H9 (cell line): ENCODE measurements at regions not wholly inside any gene's neighbourhood (a gene's known extent, or its start where the extent isn't known, plus 50 kb on each side); places are given as distances from the start of the nearest gene placed in this dataset.

Source experiments
- DNase-seq: peaks from one replicate; pipeline ENCODE4 v3.0.0-alpha.2; 2017
- H2AFZ ChIP-seq: one replicate; pipeline ENCODE4 v1.6.1; 2013; ENCODE audit warnings: mild to moderate bottlenecking, low read length, control low read depth, moderate library complexity
- H2AK5ac ChIP-seq: 2 replicates; pipeline ENCODE4 v1.6.1; 2013; ENCODE audit warnings: low read length, control low read depth, mixed read lengths; ENCODE audit not compliant: insufficient read length
- H2BK120ac ChIP-seq: one replicate; pipeline ENCODE4 v1.6.1; 2013; ENCODE audit warnings: low read depth, mild to moderate bottlenecking, low read length, control low read depth, inconsistent platforms; ENCODE audit not compliant: poor library complexity, severe bottlenecking
- H2BK12ac ChIP-seq: 2 replicates; pipeline ENCODE4 v1.6.1; 2013; ENCODE audit warnings: low read length, control low read depth, mixed read lengths, low read depth; ENCODE audit not compliant: insufficient read length
- H2BK15ac ChIP-seq: 2 replicates; pipeline ENCODE4 v1.6.1; 2013; ENCODE audit warnings: low read depth, low read length, control low read depth
- H2BK20ac ChIP-seq: one replicate; pipeline ENCODE4 v1.6.1; 2013; ENCODE audit warnings: low read depth, mild to moderate bottlenecking, low read length, control low read depth, inconsistent platforms; ENCODE audit not compliant: poor library complexity, severe bottlenecking
- H2BK5ac ChIP-seq: 2 replicates; pipeline ENCODE4 v1.6.1; 2013; ENCODE audit warnings: low read length, control low read depth, mixed read lengths; ENCODE audit not compliant: insufficient read length
- H3K14ac ChIP-seq: 2 replicates; pipeline ENCODE4 v1.6.1; 2013; ENCODE audit warnings: low read length, control low read depth; ENCODE audit not compliant: insufficient read depth
- H3K18ac ChIP-seq: 2 replicates; pipeline ENCODE4 v1.6.1; 2013; ENCODE audit warnings: low read depth, mild to moderate bottlenecking, mixed read lengths, low read length, control low read depth; ENCODE audit not compliant: insufficient read length
- H3K23ac ChIP-seq: 2 replicates; pipeline ENCODE4 v1.6.1; 2013; ENCODE audit warnings: low read length, control low read depth, mixed read lengths, low read depth; ENCODE audit not compliant: insufficient read length
- H3K23me2 ChIP-seq: 2 replicates; pipeline ENCODE4 v1.6.1; 2013; ENCODE audit warnings: low read depth, mild to moderate bottlenecking, mixed read lengths, low read length, control low read depth; ENCODE audit not compliant: insufficient read length, poor library complexity, severe bottlenecking
- H3K27ac ChIP-seq: 2 replicates; pipeline ENCODE4 v1.5.1; 2013; ENCODE audit warnings: low read length, control low read depth, mixed read lengths, low read depth; ENCODE audit not compliant: insufficient read length
- H3K27me3 ChIP-seq: 2 replicates; pipeline ENCODE4 v1.6.1; 2013; ENCODE audit warnings: low read length, control low read depth, inconsistent platforms; ENCODE audit not compliant: insufficient read depth
- H3K4ac ChIP-seq: 2 replicates; pipeline ENCODE4 v1.6.1; 2013; ENCODE audit warnings: low read depth, mild to moderate bottlenecking, control low read depth, inconsistent platforms, low read length, moderate library complexity
- H3K4me1 ChIP-seq: 2 replicates; pipeline ENCODE4 v1.6.1; 2013; ENCODE audit warnings: low read length, control low read depth, inconsistent platforms; ENCODE audit not compliant: insufficient read depth
- H3K4me2 ChIP-seq: 2 replicates; pipeline ENCODE4 v1.6.1; 2013; ENCODE audit warnings: low read length, control low read depth, mixed read lengths; ENCODE audit not compliant: insufficient read length, insufficient read depth
- H3K56ac ChIP-seq: 2 replicates; pipeline ENCODE4 v1.6.1; 2013; ENCODE audit warnings: low read depth, mild to moderate bottlenecking, mixed read lengths, low read length, control low read depth; ENCODE audit not compliant: insufficient read length
- H3K79me1 ChIP-seq: 2 replicates; pipeline ENCODE4 v1.6.1; 2013; ENCODE audit warnings: low read depth, mild to moderate bottlenecking, moderate library complexity, low read length, control low read depth, inconsistent platforms; ENCODE audit not compliant: insufficient read depth, poor library complexity, severe bottlenecking
- H3K79me2 ChIP-seq: 2 replicates; pipeline ENCODE4 v1.6.1; 2013; ENCODE audit warnings: low read length, control low read depth, inconsistent platforms; ENCODE audit not compliant: insufficient read depth
- H3K9ac ChIP-seq: 2 replicates; pipeline ENCODE4 v1.6.1; 2013; ENCODE audit warnings: low read length, control low read depth, mixed read lengths; ENCODE audit not compliant: insufficient read length; ENCODE audit errors: extremely low read depth
- H3K9me3 ChIP-seq: one replicate; pipeline ENCODE4 v1.6.1; 2013; ENCODE audit warnings: low read depth, low read length, inconsistent platforms; ENCODE audit not compliant: control insufficient read depth
- H3T11ph ChIP-seq: one replicate; pipeline ENCODE4 v1.6.1; 2013; ENCODE audit warnings: mild to moderate bottlenecking, low read length, control low read depth, inconsistent platforms
- H4K20me1 ChIP-seq: one replicate; pipeline ENCODE4 v1.6.1; 2013; ENCODE audit not compliant: control insufficient read depth, insufficient read length, insufficient read depth
- H4K5ac ChIP-seq: 2 replicates; pipeline ENCODE4 v1.6.1; 2013; ENCODE audit warnings: low read depth, mild to moderate bottlenecking, mixed read lengths, low read length, control low read depth; ENCODE audit not compliant: insufficient read length
- H4K8ac ChIP-seq: replicated peaks from 2 replicates; pipeline ENCODE4 v1.6.1; 2013; ENCODE audit warnings: low read length, control low read depth, mixed read lengths, low read depth; ENCODE audit not compliant: insufficient read length
- H4K91ac ChIP-seq: 2 replicates; pipeline ENCODE4 v1.6.1; 2013; ENCODE audit warnings: low read depth, mild to moderate bottlenecking, moderate library complexity, mixed read lengths, low read length, control low read depth; ENCODE audit not compliant: insufficient read length
- H3K27ac Mint-ChIP-seq, 3 experiments: 2 replicates in 2 of 3; 3 replicates in 1 of 3; pipeline ENCODE4 v1.8.0; 2020 to 2021; ENCODE audit warnings: mixed read lengths in 3 of 3, mild to moderate bottlenecking in 1 of 3, moderate library complexity in 1 of 3
- H3K27me3 Mint-ChIP-seq: 2 replicates; pipeline ENCODE4 v1.8.0; 2021; ENCODE audit warnings: low read depth, mild to moderate bottlenecking, moderate library complexity, mixed read lengths
- H3K36me3 Mint-ChIP-seq, 3 experiments: 2 replicates in 2 of 3; 3 replicates in 1 of 3; pipeline ENCODE4 v1.8.0; 2020 to 2021; ENCODE audit warnings: low read depth in 3 of 3, mixed read lengths in 3 of 3; ENCODE audit not compliant: insufficient read depth in 1 of 3
- H3K4me1 Mint-ChIP-seq, 2 experiments: 2 replicates each; pipeline ENCODE4 v1.8.0; 2020; ENCODE audit warnings: mixed read lengths in 2 of 2
- H3K4me3 Mint-ChIP-seq, 2 experiments: 2 replicates in 1 of 2; 3 replicates in 1 of 2; pipeline ENCODE4 v1.8.0; 2020 to 2021; ENCODE audit warnings: mild to moderate bottlenecking in 2 of 2, mixed read lengths in 2 of 2, moderate library complexity in 1 of 2
- H3K9me3 Mint-ChIP-seq, 2 experiments: 2 replicates in 1 of 2; 3 replicates in 1 of 2; pipeline ENCODE4 v1.8.0; 2020; ENCODE audit warnings: mild to moderate bottlenecking in 2 of 2, mixed read lengths in 2 of 2, moderate library complexity in 1 of 2
- WGBS: extraction: QIAGEN DNeasy Blood & Tissue Kit; methylation state at CpG from one replicate; pipeline ENCODE4 v1.1.7; 2013; ENCODE audit warnings: missing lambda C conversion rate, low lambda C conversion rate, mixed read lengths; ENCODE audit not compliant: insufficient read length; ENCODE audit errors: extremely low coverage; 5-methylcytosine and 5-hydroxymethylcytosine counted together
- TF ChIP-seq, protein P1 (sequence below): fragments of 200-600 bp; sonication (generic); conservative IDR thresholded peaks from 3 replicates; pipeline ENCODE4 v1.8.0; 2021; ENCODE audit warnings: antibody characterized with exemption, mild to moderate bottlenecking

GRCh38 chr6:804771-805170, 111.8 kb upstream of the EXOC2 start:
- no peak overlapping the region for H2BK120ac ChIP-seq
- TF ChIP-seq, protein P1, sequence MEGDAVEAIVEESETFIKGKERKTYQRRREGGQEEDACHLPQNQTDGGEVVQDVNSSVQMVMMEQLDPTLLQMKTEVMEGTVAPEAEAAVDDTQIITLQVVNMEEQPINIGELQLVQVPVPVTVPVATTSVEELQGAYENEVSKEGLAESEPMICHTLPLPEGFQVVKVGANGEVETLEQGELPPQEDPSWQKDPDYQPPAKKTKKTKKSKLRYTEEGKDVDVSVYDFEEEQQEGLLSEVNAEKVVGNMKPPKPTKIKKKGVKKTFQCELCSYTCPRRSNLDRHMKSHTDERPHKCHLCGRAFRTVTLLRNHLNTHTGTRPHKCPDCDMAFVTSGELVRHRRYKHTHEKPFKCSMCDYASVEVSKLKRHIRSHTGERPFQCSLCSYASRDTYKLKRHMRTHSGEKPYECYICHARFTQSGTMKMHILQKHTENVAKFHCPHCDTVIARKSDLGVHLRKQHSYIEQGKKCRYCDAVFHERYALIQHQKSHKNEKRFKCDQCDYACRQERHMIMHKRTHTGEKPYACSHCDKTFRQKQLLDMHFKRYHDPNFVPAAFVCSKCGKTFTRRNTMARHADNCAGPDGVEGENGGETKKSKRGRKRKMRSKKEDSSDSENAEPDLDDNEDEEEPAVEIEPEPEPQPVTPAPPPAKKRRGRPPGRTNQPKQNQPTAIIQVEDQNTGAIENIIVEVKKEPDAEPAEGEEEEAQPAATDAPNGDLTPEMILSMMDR: no peak
- Mint-ChIP-seq H3K4me1 (peaks cover 2% of the 10 kb centered on the region in 2 experiments; a peak in 3 of 4 replicates), H3K36me3 (no peaks in the 10 kb centered on the region), H3K4me3 (no peak overlapping the region), H3K27me3 (no peaks in the 10 kb centered on the region), H3K9me3 (peaks cover 0 to 3% of the 10 kb centered on the region in 2 experiments; a peak in 1 of 5 replicates), H3K27ac (no peak overlapping the region; a peak in 1 of 7 replicates)
- H4K20me1 ChIP-seq: no peaks in the 10 kb centered on the region
- no peak overlapping the region for H3K23ac ChIP-seq
- no peak for DNase-seq
- H3K9ac ChIP-seq: no peak overlapping the region
- no peak overlapping the region for H4K8ac ChIP-seq
- no peak overlapping the region for H4K5ac ChIP-seq
- no peaks in the 10 kb centered on the region for H3K23me2 ChIP-seq
- no peaks in the 10 kb centered on the region for H3K27me3 ChIP-seq
- H4K91ac ChIP-seq: no peak overlapping the region
- no peak overlapping the region for H3K56ac ChIP-seq
- H2BK20ac ChIP-seq: no peak overlapping the region
- H3K79me1 ChIP-seq: no peaks in the 10 kb centered on the region
- WGBS: no CpG with 5 or more reads among the region's 10 CpGs
- no peak overlapping the region for H3K4ac ChIP-seq
- no peak overlapping the region for H2BK12ac ChIP-seq
- no peak overlapping the region for H3K14ac ChIP-seq
- no peak overlapping the region for H2AFZ ChIP-seq
- no peak overlapping the region for H3K27ac ChIP-seq
- H2BK15ac ChIP-seq: no peak overlapping the region
- no peaks in the 10 kb centered on the region for H3K79me2 ChIP-seq
- H3K4me1 ChIP-seq: no peaks in the 10 kb centered on the region; the same call in 1 of the 2 replicates
- no peak overlapping the region for H2BK5ac ChIP-seq
- H3K18ac ChIP-seq: no peak overlapping the region
- no peaks in the 10 kb centered on the region for H3K9me3 ChIP-seq
- no peak overlapping the region for H2AK5ac ChIP-seq
- no peak overlapping the region for H3T11ph ChIP-seq
- no peak overlapping the region for H3K4me2 ChIP-seq
